Nephron (organoid): ENCODE measurements at regions not wholly inside any gene's neighbourhood (a gene's known extent, or its start where the extent isn't known, plus 50 kb on each side); places are given as distances from the start of the nearest gene placed in this dataset.

Experiments
- H3K27ac Mint-ChIP-seq, 3 experiments: 2 replicates each; pipeline ENCODE4 v1.8.0; 2020; ENCODE audit warnings: mixed read lengths in 3 of 3, mild to moderate bottlenecking in 2 of 3, moderate library complexity in 1 of 3
- H3K27me3 Mint-ChIP-seq: 2 replicates; pipeline ENCODE4 v1.8.0; 2021; ENCODE audit warnings: low read depth, mild to moderate bottlenecking, moderate library complexity, mixed read lengths
- H3K36me3 Mint-ChIP-seq: 2 replicates; pipeline ENCODE4 v1.8.0; 2020; ENCODE audit warnings: low read depth, mixed read lengths
- H3K4me1 Mint-ChIP-seq: 2 replicates; pipeline ENCODE4 v1.8.0; 2020; ENCODE audit warnings: mixed read lengths
- H3K4me3 Mint-ChIP-seq, 3 experiments: 2 replicates each; pipeline ENCODE4 v1.8.0; 2020; ENCODE audit warnings: mild to moderate bottlenecking in 3 of 3, mixed read lengths in 3 of 3, moderate library complexity in 2 of 3
- H3K9me3 Mint-ChIP-seq: 2 replicates; pipeline ENCODE4 v1.8.0; 2020; ENCODE audit warnings: mixed read lengths
- CTCF ChIP-seq, 3 experiments: fragments of 200-600 bp; sonication (generic); IDR thresholded peaks; one replicate each; pipeline ENCODE4 v1.5.0; 2021; ENCODE audit warnings: antibody characterized with exemption in 3 of 3; ENCODE audit not compliant: unreplicated experiment in 3 of 3

DNA sequence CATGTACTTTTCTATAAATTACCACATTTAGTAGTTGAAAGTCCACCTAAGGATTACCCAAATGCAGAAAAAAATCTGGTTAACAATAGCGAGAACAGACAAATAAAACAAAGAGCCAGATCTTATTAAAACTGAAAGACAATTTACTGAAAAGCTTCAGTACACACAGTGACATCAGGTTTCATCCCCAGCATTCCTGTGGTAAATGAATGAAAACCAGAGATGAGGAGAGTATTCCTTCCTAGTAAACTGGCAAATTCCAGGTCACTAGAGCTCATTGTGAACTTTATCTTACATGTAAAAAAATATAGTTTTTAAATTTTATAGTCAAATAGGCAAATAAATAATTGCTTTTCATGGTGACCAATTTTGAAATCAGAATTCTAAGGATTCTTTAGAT lies 1290.5 kb downstream of the ADGRL3 start:
- no peak overlapping the region for H3K27ac Mint-ChIP-seq
- H3K36me3 Mint-ChIP-seq: no peaks in the 10 kb centered on the region
- TF ChIP-seq CTCF (IDR thresholded peaks at IDR 0.05; ENCODE audit: unreplicated experiment in 3 of 3): no peak
- no peaks in the 10 kb centered on the region for H3K9me3 Mint-ChIP-seq
- H3K4me3 Mint-ChIP-seq: no peak overlapping the region
- no peaks in the 10 kb centered on the region for H3K27me3 Mint-ChIP-seq
- no peaks in the 10 kb centered on the region for H3K4me1 Mint-ChIP-seq

GRCh38 chr4:62487016-62487415 lies 1286.9 kb downstream of the ADGRL3 start:
- no peaks in the 10 kb centered on the region for H3K9me3 Mint-ChIP-seq
- H3K4me1 Mint-ChIP-seq: no peaks in the 10 kb centered on the region
- no peak for TF ChIP-seq CTCF (IDR thresholded peaks at IDR 0.05; ENCODE audit: unreplicated experiment in 3 of 3)
- no peak overlapping the region for H3K27ac Mint-ChIP-seq
- H3K4me3 Mint-ChIP-seq: no peak overlapping the region
- H3K27me3 Mint-ChIP-seq: no peaks in the 10 kb centered on the region
- H3K36me3 Mint-ChIP-seq: no peaks in the 10 kb centered on the region

- Mint-ChIP-seq H3K27ac (no peak overlapping the region), H3K4me1 (no peaks in the 10 kb centered on the region), H3K9me3 (no peaks in the 10 kb centered on the region), H3K4me3 (no peak overlapping the region), H3K27me3 (no peaks in the 10 kb centered on the region), H3K36me3 (no peaks in the 10 kb centered on the region)
- TF ChIP-seq CTCF (IDR thresholded peaks at IDR 0.05; ENCODE audit: unreplicated experiment in 3 of 3): no peak
Measured at GRCh38 chr4:62484357-62484756, 1284.2 kb downstream of the ADGRL3 start.

GRCh38 chr4:62482355-62482754 lies 1282.2 kb downstream of the ADGRL3 start:
- Mint-ChIP-seq H3K9me3 (no peaks in the 10 kb centered on the region), H3K4me1 (no peaks in the 10 kb centered on the region), H3K4me3 (no peak overlapping the region), H3K36me3 (no peaks in the 10 kb centered on the region), H3K27ac (no peak overlapping the region), H3K27me3 (no peaks in the 10 kb centered on the region)
- no peak for TF ChIP-seq CTCF (IDR thresholded peaks at IDR 0.05; ENCODE audit: unreplicated experiment in 3 of 3)

DNA sequence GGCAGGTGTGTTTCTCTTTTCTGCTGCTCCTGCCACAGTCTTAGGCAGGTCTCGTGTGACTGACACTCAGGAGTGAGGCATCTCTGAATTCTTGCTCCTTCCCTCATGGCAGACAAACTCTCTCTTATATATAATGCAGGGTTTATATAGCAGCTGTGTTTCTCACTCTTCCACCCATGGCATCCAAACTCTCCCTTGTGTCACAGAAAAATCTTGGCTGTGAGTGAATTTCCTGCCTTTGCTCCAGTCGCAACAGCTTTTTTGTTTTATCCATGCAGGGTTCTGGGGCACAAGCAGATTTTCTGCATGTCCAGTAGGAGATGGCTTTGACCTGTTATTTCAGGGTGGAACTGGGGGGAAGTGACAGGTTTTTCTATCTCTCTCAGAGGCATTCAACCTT lies 1275.5 kb downstream of the ADGRL3 start:
- Mint-ChIP-seq H3K27ac (no peak overlapping the region), H3K36me3 (no peaks in the 10 kb centered on the region), H3K4me3 (no peak overlapping the region), H3K9me3 (no peaks in the 10 kb centered on the region), H3K4me1 (no peaks in the 10 kb centered on the region), H3K27me3 (no peaks in the 10 kb centered on the region)
- no peak for TF ChIP-seq CTCF (IDR thresholded peaks at IDR 0.05; ENCODE audit: unreplicated experiment in 3 of 3)

- Mint-ChIP-seq H3K4me3 (no peak overlapping the region), H3K36me3 (no peaks in the 10 kb centered on the region), H3K27me3 (no peaks in the 10 kb centered on the region), H3K4me1 (no peaks in the 10 kb centered on the region), H3K27ac (no peak overlapping the region), H3K9me3 (no peaks in the 10 kb centered on the region)
- no peak for TF ChIP-seq CTCF (IDR thresholded peaks at IDR 0.05; ENCODE audit: unreplicated experiment in 3 of 3)
Measured at GRCh38 chr4:62474802-62475201, 1274.7 kb downstream of the ADGRL3 start.
